GM19467 (cell line): ENCODE measurements at regions not wholly inside any gene's neighbourhood (a gene's known extent, or its start where the extent isn't known, plus 50 kb on each side); places are given as distances from the start of the nearest gene placed in this dataset.

Experiments
- ATAC-seq: cut with Tn5 transposase; IDR thresholded peaks from one replicate; pipeline ENCODE4 v1.9.1; 2021; ENCODE audit warnings: mild to moderate bottlenecking, moderate library complexity; ENCODE audit not compliant: unreplicated experiment

DNA sequence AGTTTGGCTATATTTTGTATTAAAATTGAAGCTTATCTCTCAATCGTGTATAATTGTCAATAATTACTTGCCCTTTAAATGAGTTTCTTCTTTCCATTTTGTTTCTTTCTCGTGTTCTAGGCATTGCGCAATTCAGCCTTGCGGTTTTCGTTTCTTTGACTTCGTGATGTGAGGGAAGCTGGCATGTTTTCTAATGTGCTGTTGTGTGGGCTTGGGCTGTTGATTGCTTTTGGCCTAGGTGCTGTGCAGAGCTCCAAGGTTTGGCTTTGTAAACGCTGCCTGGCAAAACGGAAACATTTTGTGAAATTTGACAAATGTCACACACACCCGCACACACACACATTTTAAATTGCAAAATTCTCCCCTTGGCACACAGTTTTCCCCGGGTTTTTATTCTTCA, 242.6 kb upstream of the TCF4 start:
- no peak for ATAC-seq

DNA sequence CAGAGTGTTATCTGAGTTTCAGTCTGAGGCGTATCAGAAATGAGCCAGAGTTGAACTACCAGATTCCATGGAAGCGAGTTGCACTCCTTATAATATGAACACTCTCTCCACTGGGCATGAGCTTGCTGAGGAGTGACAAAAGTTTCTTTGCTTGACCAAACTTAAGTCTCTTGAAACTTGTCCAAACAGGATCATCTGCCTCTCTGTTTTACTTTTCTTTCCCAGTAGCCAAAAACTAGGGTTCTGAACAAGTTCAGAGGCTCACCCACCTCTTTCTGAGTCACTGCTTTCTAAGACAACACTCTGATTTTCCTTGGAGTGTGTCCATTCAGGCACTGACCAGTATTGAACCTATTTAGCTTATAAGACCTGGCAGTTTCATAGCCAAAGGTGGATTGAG, 233.2 kb upstream of the TCF4 start:
- no peak for ATAC-seq

DNA sequence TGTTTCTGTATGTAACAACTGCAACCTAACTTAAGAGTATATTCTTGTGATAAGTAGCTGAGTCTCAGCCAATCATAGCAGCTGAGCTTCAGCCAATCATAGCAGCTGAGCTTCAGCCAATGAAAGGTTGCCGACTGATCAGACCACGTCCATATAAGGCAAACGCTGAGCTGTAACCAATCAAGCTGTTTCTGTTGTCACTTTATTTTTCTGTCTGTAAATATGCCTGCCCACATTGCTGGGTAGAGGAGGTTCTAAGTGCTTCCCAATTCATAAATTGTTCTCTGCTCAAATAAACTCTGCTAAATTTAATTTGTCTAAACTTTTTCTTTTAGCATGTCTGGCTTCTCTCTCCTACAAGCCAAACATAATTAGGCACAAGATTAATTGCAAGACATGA, 231.5 kb upstream of the TCF4 start:
- no peak for ATAC-seq

DNA sequence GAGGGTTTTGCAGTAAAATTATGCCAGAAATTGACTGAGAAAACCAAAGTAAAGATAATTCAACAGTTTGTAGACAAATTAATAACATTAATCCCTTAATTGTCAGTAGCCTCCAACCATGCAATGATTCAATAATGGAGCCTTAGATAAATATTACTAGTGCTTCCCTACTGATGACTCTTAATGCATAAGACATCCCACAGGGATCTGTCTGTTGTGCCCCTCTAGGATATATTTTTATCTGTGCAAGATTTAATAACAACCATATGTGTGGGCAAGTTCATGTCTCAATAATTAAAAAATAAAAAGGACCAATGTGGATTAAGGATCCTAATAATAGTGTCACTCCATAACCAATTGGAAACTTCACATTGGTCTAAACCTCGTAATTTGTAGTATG, 230.3 kb upstream of the TCF4 start:
- ATAC-seq = no peak

DNA sequence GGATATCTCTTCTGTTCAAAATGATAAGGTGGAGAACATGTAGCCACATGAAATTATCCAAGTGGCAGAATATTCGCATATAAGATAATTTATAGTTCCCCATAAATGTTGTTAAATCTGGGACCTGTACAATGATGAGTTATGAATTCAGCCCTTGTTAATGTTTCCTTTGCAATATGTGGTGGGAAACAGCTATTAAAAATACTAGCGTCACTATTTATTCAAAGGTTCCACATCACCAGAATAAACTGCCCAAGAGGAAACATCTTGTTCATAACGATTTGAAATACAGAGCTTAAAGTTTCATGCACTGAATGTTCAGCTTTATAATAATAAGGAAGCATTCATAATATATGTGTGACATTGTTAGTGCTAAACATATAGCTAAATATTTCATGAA, 223.9 kb upstream of the TCF4 start:
- no peak for ATAC-seq

DNA sequence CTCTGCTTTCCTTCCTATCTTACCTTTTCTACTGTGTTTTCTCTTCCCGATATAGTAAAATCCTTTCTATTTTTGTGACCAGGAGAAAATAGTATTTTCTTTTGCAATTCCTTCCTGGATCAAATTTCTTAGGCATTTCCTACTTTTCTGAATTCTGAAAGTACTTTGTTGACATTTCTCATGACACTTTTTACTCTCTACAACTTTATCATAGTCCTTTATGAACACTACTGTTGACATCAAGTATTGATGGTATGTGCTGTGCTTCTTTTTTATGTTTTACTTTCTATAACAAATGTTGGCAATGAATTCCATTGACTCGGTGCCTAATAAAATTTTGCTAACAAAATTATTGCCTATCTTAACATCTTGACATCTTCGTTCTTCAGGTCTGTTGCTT, 217.7 kb upstream of the TCF4 start:
- no peak for ATAC-seq

DNA sequence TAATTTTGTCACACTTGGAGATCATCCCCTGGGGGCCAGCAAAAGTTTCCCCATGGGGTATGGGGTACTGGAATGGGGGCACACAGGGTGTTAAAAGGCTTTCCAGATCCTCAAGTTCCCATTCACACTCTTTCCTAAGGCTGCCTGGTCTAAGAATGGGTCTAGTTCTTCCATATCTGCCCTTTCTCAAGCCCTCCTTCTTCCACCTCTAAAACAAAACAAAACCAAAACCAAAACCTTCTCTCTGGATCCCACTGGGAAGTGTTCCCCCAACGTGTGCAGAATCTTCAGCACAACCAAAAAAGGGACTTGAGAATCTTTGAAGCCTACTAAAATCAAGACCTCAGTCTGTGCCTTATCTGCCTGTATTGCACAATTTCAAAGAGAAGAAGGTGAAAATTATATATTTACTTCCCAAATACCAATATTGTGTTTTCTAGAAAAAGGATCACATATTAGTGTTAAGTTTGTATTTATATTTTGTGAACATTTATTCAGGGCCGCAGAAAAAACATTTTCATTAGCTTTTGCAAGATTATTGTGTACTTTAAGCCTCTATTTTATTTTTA, 207.2 kb upstream of the TCF4 start:
- ATAC-seq = no peak

DNA sequence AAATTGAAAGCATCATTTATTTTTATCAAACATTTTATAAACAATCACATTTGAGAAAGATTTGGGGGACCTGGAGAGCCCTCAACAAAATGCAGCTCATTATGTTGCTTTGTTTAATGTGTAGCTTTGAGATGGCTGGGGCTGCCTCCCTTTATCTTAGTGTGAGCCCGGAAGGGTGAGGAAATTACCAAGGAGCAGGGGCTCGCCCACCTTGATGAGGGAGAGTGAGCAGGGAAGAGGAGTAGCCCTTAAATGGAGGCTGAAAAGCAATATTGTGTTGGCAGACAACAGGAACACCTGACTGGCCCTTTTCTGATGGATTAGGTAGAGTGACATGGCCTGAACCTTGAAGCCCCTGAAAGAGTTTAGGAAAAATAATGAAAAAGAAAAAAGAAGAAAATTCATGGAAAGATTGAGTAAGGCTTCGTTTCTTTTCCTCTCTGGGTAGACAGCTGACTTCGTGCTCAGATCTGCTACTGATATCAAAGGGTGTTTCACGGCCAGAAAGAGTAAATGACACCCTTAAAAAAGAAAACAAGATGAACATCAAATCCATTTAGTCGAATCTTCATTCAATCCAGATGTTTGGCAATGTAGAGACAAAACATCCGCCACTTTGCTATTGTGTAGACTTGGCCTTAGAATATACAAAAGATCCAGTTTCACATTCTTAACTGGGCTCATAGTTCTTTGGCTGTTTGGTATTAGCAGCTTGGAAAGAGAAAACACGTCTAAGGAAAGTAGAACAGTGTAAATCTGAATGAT, 206.5 kb upstream of the TCF4 start:
- no peak for ATAC-seq

DNA sequence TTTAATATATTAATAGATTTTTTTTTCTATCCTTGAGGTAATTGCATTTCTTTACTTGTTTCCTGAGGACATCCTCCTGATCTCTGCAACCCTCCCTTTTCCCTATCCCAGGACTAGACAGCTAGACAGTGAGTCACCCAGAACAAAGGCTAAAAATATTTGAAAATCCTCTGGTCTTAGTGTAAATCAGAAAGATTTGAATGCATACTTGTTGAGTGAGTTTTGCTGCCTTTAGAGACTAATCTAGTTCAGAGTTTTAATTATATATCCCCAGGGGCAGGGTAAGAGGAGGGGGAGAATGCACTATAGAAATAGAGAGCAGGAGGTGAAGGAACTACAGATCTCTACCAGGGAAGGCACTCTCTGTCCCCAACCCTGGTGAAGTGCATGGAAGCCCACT, 202.3 kb upstream of the TCF4 start:
- ATAC-seq = no peak

DNA sequence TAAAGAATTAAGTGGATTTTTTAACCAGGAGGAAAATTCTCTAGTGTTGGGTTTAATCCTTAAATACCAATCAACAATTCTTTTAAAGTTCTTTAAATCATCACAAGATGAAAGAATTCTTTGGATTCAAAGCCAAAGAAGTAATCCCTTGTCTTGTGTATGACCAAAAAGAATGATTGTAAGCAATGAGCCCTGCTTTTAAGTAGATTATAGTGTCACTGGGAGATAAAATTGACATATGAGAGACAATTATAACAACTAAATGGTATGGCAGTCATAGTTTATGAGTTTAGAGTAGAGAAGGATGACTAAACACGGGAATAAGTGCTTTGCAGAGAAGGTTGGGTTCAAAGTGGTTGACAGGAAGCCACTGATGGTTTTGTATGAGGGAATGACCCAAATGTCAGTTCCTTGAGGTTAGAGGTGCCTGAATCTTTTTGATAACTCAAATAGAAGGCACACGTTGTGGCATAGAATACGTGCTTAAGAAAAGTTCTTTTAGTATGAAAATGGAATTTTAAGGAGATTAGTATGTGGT, 199.6 kb upstream of the TCF4 start:
- ATAC-seq = no peak

DNA sequence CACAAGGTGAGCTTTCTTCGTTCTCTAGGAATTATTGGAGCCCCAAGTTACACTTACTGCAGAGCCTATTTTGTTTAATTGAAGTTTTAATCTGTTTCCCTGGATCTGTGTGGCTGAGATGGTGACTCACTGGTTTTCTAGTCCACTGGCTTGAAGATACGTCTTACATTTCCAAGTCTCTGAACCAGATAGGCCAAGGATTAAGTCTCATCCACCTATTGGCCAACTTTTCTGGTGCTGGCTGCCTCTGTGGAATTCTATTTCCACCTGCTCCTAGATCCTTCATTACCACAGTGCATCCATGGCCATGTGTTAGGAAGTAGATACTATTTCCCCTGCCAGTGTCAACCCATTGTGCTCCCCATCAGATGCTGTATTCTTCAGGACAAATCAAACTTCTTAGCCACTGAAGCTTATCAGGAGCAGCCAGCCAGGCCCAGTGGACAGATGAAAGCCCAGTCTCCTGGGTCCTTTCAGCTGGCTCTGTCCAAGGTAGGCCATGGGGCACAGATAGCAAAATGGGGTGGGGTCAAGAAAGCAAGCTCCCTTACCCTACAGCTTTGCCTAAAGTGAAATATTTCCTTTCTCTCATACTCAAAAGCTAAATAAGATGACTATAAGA, 198.8 kb upstream of the TCF4 start:
- ATAC-seq = no peak

DNA sequence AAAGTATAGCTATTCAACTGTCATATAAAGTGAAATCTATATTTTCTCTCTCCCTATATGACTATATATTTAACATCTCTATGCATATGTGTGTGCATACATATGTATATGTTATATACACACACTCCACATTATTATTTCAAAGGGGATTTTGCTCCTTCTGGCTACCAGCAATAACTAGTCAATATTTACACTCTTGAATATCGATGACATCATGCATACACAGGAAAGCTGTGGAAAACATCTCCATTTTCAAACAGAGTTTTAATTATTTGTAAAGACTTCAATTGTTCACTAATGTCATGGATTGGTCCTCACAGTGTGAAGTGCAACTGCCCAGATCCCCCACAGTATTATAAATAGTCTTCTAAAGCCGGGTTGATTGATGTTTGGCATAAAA, 195.9 kb upstream of the TCF4 start:
- no peak for ATAC-seq

DNA sequence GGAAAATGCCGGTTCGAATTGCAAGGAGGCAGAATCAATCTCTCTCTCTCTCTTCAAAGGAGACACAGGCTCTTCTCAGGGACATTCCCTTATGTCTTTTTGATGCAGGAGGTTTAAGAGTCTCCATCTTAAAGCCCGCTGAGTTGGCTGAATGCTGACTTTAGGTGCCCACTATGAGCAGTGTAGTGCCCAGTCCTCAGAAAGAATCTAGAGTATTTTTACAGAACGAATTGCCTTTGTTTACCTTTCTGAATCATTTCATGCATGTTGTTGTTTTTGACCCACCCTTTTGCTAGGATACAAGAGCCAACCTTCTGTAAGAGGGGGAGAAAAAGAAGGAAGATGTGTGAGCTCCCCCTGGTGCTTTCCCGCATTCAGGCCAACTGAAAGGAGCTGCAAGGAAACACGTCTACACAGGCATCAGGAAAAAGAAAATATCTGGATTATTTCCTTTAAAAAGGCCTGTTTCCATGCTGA, 193.5 kb upstream of the TCF4 start:
- ATAC-seq = no peak

DNA sequence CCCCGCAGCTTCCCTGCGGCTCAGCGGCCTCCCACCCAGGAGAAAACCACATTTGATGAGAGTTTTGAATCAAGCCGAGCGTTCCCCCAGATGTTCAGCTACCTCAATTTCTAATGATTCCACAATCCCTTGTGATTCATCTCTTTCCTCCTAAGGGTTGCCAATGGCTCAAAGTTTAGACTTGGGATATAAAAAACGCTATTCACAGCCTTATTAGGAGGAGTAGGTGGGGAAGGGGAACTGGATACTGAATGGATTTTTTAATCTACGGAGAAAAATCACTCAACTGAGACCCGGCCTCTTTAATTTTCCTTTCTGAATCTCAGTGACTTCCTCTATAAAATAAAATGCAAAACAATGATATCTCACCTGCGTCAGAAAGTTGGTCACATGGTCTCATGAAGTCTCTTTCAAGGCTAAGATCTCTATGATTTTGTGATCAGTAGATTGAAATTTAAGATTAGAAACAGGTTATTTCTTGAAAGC, 192.6 kb upstream of the TCF4 start:
- no peak for ATAC-seq

DNA sequence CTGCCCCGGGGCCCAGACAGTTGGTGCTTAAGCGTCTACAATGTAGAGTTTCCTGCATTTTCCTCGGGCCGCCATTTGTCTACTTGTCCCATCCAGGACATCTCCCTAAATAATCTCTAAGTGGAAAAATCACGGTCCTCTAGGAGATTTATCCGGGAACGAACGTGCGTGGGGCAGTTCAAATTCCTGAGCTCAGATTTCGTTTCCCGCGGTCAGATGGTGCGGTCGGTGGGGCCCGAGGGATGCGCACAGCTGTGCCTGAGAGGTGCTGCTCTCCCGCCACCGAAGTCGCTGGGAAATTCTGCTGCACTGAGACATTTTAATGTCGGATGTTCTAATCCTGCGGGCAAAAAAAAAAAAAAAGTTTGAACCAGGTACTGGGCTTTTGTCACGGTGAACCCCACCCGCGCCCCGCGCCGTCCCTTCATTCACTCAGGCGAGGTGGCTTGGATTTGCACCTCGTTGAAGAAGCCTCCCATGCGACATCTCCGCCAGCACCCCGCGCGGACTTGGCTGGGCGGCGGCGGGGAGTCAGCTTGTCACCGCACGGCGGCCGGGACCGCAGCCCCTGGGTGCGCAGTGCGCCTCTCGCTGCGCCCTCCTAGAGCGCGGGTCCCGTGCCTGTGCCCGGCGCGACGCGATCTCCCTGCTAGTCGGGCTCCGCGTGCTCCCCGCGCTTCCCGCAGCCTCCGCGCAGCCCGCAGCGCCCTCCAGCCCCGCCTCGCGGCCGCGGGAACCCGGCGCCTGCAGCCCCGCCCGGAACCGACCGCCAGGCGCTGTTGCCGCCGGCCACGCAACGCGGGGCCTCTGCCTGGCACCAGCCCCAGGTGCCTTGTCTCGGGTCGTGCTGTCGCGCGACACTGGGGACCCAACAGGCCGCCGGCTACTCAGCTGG, 191.9 kb upstream of the TCF4 start:
- ATAC-seq = no peak

DNA sequence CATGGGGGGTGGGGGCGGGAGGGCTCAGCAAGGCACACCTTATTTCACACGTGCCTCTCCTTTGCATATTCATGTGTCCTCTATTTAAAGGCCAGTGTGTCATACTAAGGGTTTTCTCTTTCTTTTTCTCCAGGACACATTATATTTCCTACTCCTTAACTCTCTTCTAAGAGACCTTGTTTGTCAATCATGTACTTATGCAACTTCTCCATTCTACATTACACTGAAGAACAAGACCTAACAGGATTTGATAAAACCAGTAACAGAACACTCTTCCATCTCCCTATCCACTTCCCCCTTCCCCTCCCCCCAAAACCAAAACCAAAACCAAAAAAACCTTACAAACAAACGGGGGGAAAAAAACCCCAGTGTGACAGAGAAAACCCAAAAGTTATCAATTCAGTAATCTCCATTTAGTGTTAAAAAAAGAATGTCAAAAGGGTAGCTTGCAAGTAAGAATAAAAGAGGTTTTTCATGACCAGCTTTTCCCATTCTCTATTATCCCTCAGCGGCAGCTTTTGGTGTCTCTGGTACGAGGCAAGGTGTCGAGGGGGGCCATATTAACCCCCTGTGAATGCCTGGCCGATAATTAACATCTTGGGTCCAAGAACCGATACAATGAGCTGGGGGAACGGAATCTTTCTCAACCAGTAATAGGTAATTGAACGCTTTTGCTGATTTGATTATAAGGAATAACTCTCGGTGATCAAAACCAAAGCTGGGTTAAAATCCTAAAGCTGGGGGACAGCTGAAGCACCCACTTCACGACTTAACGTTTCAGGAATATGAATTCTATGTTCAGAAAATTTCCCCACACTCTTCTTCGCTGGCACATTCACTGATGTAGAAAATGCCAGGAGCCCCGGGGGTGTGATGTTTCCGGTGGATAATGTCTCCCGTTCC, 191.0 kb upstream of the TCF4 start:
- ATAC-seq = no peak

DNA sequence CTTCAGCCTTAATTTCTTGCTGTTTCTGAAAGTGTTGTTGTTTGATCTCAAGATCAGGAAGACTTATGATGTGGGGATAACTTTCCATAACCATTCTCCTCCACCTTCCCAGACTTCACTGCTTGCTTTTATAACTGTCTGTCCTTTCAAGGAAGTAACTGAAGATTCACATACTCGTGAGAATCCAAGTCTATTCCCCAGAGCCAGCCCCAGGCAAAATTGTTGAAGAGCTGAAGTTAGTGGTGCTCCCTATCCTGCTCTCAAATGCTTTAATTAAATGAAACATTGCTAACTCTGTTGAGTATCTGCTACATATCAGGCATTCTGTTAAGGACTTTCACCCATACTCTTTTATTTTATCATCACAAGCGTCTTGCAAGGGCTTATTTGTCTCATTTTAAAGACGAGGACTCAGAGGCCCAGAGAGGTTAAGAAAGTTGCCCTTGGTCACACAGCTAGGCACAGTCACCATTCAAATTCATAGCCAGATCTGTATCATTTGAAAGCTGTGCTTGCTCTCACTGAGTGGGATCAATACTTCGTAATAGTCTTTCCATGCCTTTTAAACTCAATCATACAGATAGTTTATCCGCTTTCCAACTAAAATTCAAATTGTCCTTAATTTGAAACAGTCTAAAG, 189.8 kb upstream of the TCF4 start:
- no peak for ATAC-seq

DNA sequence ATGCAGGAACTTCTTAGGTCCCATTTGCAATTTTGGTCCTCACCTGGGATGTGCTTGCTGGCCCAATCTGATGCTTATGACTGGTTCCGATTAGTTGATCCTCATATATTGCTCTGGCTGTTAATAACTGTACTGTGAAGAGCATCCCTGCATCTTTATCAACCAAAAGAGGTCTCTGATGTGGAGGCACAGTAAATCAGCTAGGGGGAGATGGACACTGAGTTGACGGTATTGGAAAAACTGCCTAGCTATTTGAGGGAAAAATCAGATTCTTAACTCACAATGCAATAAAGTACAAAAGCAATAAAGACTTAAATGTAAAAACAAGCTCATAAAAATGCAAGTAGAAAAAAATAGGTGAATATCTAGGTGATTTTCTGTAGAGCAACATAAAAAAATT, 188.0 kb upstream of the TCF4 start:
- no peak for ATAC-seq

DNA sequence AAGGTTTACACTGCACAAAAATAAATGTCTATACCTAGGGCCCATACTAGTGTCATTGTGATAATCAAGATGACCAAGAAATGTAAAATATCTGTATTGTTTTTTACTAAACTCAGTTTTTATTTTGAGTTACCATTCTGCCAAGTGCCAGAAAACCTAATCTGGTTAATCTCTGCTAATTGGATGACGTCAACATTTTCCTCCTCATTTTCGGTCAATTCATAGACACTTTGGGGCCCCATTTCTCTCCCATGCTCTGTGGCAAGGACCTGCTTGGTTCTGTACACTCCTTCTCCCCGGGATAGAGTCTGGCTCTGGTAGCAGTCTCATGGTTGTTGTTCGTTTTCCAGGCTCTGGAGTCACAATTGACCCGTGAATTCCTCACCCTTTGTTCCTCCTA, 186.5 kb upstream of the TCF4 start:
- ATAC-seq = no peak

DNA sequence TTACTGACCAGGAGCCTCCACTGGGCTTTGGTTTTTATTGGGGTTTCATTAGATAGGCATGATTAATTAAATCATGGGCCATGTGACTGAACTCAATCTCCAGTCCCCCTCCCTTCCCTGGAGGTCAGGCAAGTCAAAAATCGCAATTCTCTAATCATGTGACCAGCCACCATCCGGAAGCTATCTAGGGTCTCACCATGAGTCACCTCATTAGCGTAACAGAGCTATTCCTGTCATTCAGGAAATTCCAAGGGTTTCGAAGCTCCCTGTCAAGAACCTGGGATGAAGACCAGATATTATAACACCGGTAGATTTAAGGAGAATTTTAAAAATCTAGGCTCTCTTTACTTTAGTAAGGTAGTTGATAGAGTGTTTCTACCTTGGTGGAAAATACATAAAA, 180.3 kb upstream of the TCF4 start:
- ATAC-seq = no peak
